GM12878 (cell line): ENCODE measurements at regions not wholly inside any gene's neighbourhood (a gene's known extent, or its start where the extent isn't known, plus 50 kb on each side); places are given as distances from the start of the nearest gene placed in this dataset.

Experiments
- ATAC-seq: fragments of 200-7000 bp; cut with Tn5 transposase; 3 replicates; pipeline ENCODE4 v1.9.1; 2020; ENCODE audit warnings: mild to moderate bottlenecking, moderate library complexity
- BruUV-seq: library from RNA; stranded (reverse); fragments of 400-500 nt; replicated peaks from 2 replicates; lab custom pipeline; 2021; lab: Mats Ljungman, UMichigan
- CTCF ChIA-PET: fragments of 300-600 bp; sonication (Branson Sonifier 250); formaldehyde crosslinking; extraction: SDS; loops from one replicate; lab custom pipeline; 2021; ENCODE audit warnings: inconsistent platforms; lab: Yijun Ruan, JAX
- POLR2A ChIA-PET: fragments of 350-600 bp; formaldehyde crosslinking; extraction: SDS; loops from one replicate; lab custom pipeline; 2021; ENCODE audit warnings: inconsistent platforms; lab: Charles Lee
- RAD21 ChIA-PET: fragments of 300-600 bp; sonication (Branson Sonifier 250); formaldehyde crosslinking; loops from one replicate; lab custom pipeline; 2023; ENCODE audit warnings: antibody characterized with exemption; ENCODE audit not compliant: unreplicated experiment; lab: Charles Lee
- SMC1A ChIA-PET: fragments of 300-600 bp; sonication (Branson Sonifier 250); formaldehyde crosslinking; loops from one replicate; lab custom pipeline; 2023; ENCODE audit not compliant: unreplicated experiment, uncharacterized antibody; lab: Charles Lee
- DNase-seq: peaks from one replicate; pipeline ENCODE4 v3.0.0-alpha.2; 2011; ENCODE audit warnings: low read depth, low spot score
- FAIRE-seq: peaks from 3 replicates; lab custom pipeline; 2011; peaks lifted over from hg19 to GRCh38; lab: Jason Lieb, UNC
- H2AFZ ChIP-seq: 2 replicates; pipeline ENCODE4 v1.6.0; 2011; ENCODE audit warnings: low read depth, low read length, control low read depth; ENCODE audit not compliant: control insufficient read depth
- H3K27ac ChIP-seq: 2 replicates; pipeline ENCODE4 v1.5.1; 2011; ENCODE audit warnings: control low read depth; ENCODE audit not compliant: control insufficient read depth, insufficient read depth
- H3K27me3 ChIP-seq, 2 experiments: replicated peaks in 1 of 2; 2 replicates each; pipeline versions ENCODE4 v1.6.0 to v1.6.1; 2011; ENCODE audit warnings: low read length in 1 of 2; ENCODE audit not compliant: control insufficient read depth in 2 of 2, insufficient read depth in 2 of 2
- H3K36me3 ChIP-seq, 2 experiments: 2 replicates each; pipeline ENCODE4 v1.5.1; 2011; ENCODE audit warnings: low read length in 1 of 2; ENCODE audit not compliant: control insufficient read depth in 2 of 2, insufficient read depth in 2 of 2
- H3K4me1 ChIP-seq: 2 replicates; pipeline ENCODE4 v1.6.1; 2011; ENCODE audit warnings: mild to moderate bottlenecking, low read length, moderate library complexity, mixed read lengths; ENCODE audit not compliant: control insufficient read depth, insufficient read depth
- H3K4me2 ChIP-seq: 2 replicates; pipeline ENCODE4 v1.6.0; 2011; ENCODE audit warnings: control low read depth; ENCODE audit not compliant: control insufficient read depth, insufficient read depth
- H3K4me3 ChIP-seq: fragments of 200-600 bp; sonication (generic); 2 replicates; pipeline ENCODE4 v1.5.1; 2016
- H3K79me2 ChIP-seq: 2 replicates; pipeline ENCODE4 v1.6.0; 2011; ENCODE audit warnings: low read length; ENCODE audit not compliant: control insufficient read depth, insufficient read depth
- H3K9ac ChIP-seq: 2 replicates; pipeline ENCODE4 v1.8.0; 2011; ENCODE audit warnings: low read length, control low read depth, mixed read lengths; ENCODE audit not compliant: control insufficient read depth, insufficient read depth
- H3K9me3 ChIP-seq: replicated peaks from 3 replicates; pipeline ENCODE4 v1.5.1; 2011; ENCODE audit warnings: mild to moderate bottlenecking, low read length; ENCODE audit not compliant: control insufficient read depth, insufficient read depth
- H4K20me1 ChIP-seq: 2 replicates; pipeline ENCODE4 v1.6.0; 2011; ENCODE audit not compliant: control insufficient read depth, insufficient read depth
- CUX1 ChIP-seq: IDR thresholded peaks from 2 replicates; pipeline ENCODE4 v1.6.1; 2012; ENCODE audit warnings: improper control_type of control experiment, low read depth, low read length; ENCODE audit not compliant: insufficient replicate concordance
- ESRRA ChIP-seq: IDR thresholded peaks from 2 replicates; pipeline ENCODE4 v1.6.1; 2012; ENCODE audit warnings: mild to moderate bottlenecking, low read length, improper control_type of control experiment
- FOS ChIP-seq: IDR thresholded peaks from 3 replicates; pipeline ENCODE4 v1.6.1; 2011; ENCODE audit warnings: borderline replicate concordance; ENCODE audit not compliant: insufficient read length; ENCODE audit errors: extremely low read depth
- RB1 ChIP-seq: fragments of 450-650 bp; formaldehyde crosslinking; IDR thresholded peaks from 2 replicates; pipeline ENCODE4 v1.6.1; 2017; ENCODE audit warnings: mild to moderate bottlenecking, borderline replicate concordance
- SIN3A ChIP-seq: IDR thresholded peaks from 2 replicates; pipeline ENCODE4 v1.6.1; 2012; ENCODE audit warnings: low read depth, low read length, improper control_type of control experiment
- SPI1 ChIP-seq: IDR thresholded peaks from 2 replicates; pipeline ENCODE4 v1.6.1; 2011; ENCODE audit warnings: low read depth, mild to moderate bottlenecking, low read length, moderate library complexity, borderline replicate concordance; ENCODE audit not compliant: insufficient read depth
- SUZ12 ChIP-seq: fragments of 200-600 bp; sonication (generic); IDR thresholded peaks from one replicate; pipeline ENCODE4 v1.6.1; 2018; ENCODE audit warnings: antibody characterized with exemption, mild to moderate bottlenecking; ENCODE audit not compliant: unreplicated experiment
- YY1 ChIP-seq: IDR thresholded peaks from 2 replicates; pipeline ENCODE4 v1.6.1; 2011; ENCODE audit warnings: low read depth, mild to moderate bottlenecking, low read length
- ZBTB4 ChIP-seq: fragments of 450-650 bp; formaldehyde crosslinking; IDR thresholded peaks from 2 replicates; pipeline ENCODE4 v1.4.0; 2022; ENCODE audit warnings: mild to moderate bottlenecking, moderate library complexity
- ZNF592 ChIP-seq: fragments of 450-650 bp; IDR thresholded peaks from 2 replicates; pipeline ENCODE4 v1.6.1; 2017; ENCODE audit warnings: mild to moderate bottlenecking, moderate library complexity
- WGBS: methylation state at CpG from one replicate; pipeline ENCODE4 v1.1.6; 2016; ENCODE audit warnings: low lambda C conversion rate; ENCODE audit not compliant: insufficient replicate concordance, insufficient coverage; ENCODE audit errors: missing lambda C conversion rate; 5-methylcytosine and 5-hydroxymethylcytosine counted together
- in situ Hi-C: fragments of 300-500 bp; cut with MboI; formaldehyde crosslinking; loops from 9 replicates; pipeline ENCODE4 v1.14.3; 2018; ENCODE audit warnings: mixed read lengths
- intact Hi-C: fragments of 100-400 bp; cut with micrococcal nuclease; formaldehyde crosslinking; loops from one replicate; pipeline ENCODE4 v1.14.2; 2022; ENCODE audit not compliant: unreplicated experiment

DNA sequence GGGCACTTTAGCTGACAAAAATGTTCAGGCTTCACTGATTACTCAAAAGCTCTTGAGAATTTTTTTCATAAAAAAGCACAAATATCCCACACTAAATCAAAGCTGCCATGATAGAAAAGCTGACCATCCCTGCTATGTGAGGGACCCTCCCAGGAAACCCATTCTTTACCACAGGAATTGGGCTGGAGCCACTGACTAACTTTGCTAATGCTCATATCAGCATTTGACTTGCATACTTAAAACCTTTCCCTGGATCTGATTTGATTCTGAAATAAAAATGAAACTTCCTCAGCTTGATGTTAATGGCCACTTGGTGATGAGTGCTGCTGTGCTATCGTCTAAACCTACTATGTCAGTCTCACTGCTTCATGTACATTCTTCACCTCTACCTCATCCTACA, 243.6 kb downstream of the PRELID2 start (continued):
- TF ChIP-seq ZNF592, result no peak
- TF ChIP-seq FOS, result no peak
- no peak for TF ChIP-seq SPI1

DNA sequence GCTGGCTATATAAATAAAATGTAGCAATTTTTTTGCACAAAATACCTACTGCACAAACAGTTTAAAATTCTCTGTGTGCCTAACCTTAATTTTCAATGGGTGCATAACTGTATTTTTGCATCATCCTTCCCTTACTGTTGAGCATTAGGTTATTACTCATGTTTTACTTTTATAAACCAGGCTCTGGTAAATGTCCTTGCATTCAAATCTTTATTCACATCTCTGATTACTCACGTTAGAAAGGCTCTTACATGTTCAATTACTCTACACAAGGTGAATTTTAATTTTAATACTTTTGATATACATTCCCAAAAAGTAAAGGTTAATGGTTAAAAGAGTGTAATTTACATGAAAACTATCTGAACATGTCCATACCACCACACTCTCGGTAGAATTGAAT, 246.1 kb downstream of the PRELID2 start:
- Histone ChIP-seq H3K4me1 (no peaks in the 10 kb centered on the region), H3K9ac (no peak overlapping the region), H2AFZ (no peak overlapping the region), H3K79me2 (no peaks in the 10 kb centered on the region), H3K4me3 (no peak overlapping the region), H3K4me2 (no peak overlapping the region), H4K20me1 (no peaks in the 10 kb centered on the region), H3K27me3 (no peaks in the 10 kb centered on the region), H3K36me3 (no peaks in the 10 kb centered on the region), H3K27ac (no peak overlapping the region), H3K9me3 (no peaks in the 10 kb centered on the region)
- ATAC-seq, result no peak
- no peak for DNase-seq
- SMC1A ChIA-PET, result no interaction called here
- POLR2A ChIA-PET, result no interaction called here
- WGBS, result 0% methylated on average over 2 of the region's 2 CpGs
- intact Hi-C loops, result no loop called here
- RAD21 ChIA-PET, result no interaction called here
- FAIRE-seq, result no peak
- in situ Hi-C loops, result no loop called here
- BruUV-seq, result no TSS peak
- CTCF ChIA-PET, result no interaction called here
- TF ChIP-seq ZBTB4 (no peak), YY1 (no peak), ESRRA (no peak), SIN3A (no peak), RB1 (no peak), SUZ12 (no peak), CUX1 (no peak)
